Keratinocyte (primary cell): ENCODE measurements at regions not wholly inside any gene's neighbourhood (a gene's known extent, or its start where the extent isn't known, plus 50 kb on each side); places are given as distances from the start of the nearest gene placed in this dataset.

Source experiments
- EZH2 ChIP-seq: IDR thresholded peaks from one replicate; pipeline ENCODE4 v1.6.1; 2012; ENCODE audit warnings: inconsistent platforms, mild to moderate bottlenecking, low read length, moderate library complexity
- TF ChIP-seq, protein P1 (sequence below), 3 experiments: IDR thresholded peaks in 1 of 3; conservative IDR thresholded peaks in 1 of 3; optimal IDR thresholded peaks in 1 of 3; 2 replicates in 2 of 3; 3 replicates in 1 of 3; pipeline versions ENCODE3 to v1.5.1; 2011; ENCODE audit warnings: low read length in 3 of 3, mild to moderate bottlenecking in 3 of 3, moderate library complexity in 2 of 3, control low read depth in 1 of 3, inconsistent platforms in 1 of 3; ENCODE audit not compliant: insufficient read depth in 2 of 3; ENCODE audit errors: extremely low read depth in 1 of 3

DNA sequence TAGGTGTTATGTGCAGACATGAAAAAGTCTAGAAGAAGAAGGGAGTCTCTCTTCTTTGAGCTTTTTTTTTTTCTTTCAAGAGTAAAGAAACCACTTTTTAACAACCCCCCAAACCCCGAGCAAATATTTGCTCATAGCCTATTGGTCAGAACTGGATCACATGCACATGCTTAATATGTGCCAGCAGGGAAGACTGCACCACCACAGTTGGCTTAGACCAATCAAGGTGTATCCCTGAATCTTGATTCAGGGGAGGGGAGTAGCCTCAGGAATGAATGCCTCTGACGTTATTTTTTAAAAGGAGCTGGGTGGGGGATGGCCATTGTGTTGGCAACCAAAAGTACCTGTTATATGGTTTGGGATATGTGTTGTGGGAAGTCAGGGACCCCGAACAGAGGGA is 171.4 kb upstream of the NABP1 start:
- TF ChIP-seq, protein P1, sequence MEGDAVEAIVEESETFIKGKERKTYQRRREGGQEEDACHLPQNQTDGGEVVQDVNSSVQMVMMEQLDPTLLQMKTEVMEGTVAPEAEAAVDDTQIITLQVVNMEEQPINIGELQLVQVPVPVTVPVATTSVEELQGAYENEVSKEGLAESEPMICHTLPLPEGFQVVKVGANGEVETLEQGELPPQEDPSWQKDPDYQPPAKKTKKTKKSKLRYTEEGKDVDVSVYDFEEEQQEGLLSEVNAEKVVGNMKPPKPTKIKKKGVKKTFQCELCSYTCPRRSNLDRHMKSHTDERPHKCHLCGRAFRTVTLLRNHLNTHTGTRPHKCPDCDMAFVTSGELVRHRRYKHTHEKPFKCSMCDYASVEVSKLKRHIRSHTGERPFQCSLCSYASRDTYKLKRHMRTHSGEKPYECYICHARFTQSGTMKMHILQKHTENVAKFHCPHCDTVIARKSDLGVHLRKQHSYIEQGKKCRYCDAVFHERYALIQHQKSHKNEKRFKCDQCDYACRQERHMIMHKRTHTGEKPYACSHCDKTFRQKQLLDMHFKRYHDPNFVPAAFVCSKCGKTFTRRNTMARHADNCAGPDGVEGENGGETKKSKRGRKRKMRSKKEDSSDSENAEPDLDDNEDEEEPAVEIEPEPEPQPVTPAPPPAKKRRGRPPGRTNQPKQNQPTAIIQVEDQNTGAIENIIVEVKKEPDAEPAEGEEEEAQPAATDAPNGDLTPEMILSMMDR (optimal IDR thresholded peaks at IDR 0.05 in 1 of 3, IDR thresholded peaks at IDR 0.05 in 1 of 3, conservative IDR thresholded peaks at IDR 0.05 in 1 of 3; ENCODE audit: extremely low read depth in 1 of 3, insufficient read depth in 2 of 3, low read length in 3 of 3) = no peak
- TF ChIP-seq EZH2 = no peak
